NCI-H446 (cell line): ENCODE measurements at regions not wholly inside any gene's neighbourhood (a gene's known extent, or its start where the extent isn't known, plus 50 kb on each side); places are given as distances from the start of the nearest gene placed in this dataset.

Experiments used
- DNase-seq, 2 experiments: peaks; one replicate each; lab custom pipeline; 2025; lab: John Stamatoyannopoulos, UW

DNA sequence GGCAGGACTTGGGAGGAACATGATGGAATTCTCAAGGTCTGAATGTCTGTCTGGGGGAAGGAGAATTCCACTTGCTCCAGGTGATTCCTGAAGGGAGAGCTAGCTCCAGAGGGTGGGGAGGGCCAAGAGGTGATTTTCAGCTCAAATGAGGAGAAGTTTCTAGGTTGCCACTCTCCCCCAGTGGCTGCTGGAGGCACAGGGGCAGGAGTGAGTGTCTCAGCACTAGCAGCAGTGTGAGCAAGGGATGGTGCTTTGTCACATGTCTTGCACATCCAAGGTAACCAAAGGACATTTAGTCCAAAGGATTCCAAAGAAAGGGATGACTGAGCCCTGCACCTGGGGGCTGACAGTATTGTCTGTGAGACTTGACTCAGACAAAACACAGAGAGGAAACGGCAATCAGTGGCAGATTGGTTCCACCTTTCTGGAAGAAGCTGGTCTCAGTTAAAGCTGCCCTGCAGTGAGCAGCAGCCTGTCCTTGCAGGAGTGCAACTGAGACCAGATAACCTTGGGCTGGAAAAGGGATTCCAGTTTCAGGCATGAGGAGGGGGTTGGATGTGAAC lies 51.2 kb upstream of the PCBD1 start:
- DNase-seq: no peak

DNA sequence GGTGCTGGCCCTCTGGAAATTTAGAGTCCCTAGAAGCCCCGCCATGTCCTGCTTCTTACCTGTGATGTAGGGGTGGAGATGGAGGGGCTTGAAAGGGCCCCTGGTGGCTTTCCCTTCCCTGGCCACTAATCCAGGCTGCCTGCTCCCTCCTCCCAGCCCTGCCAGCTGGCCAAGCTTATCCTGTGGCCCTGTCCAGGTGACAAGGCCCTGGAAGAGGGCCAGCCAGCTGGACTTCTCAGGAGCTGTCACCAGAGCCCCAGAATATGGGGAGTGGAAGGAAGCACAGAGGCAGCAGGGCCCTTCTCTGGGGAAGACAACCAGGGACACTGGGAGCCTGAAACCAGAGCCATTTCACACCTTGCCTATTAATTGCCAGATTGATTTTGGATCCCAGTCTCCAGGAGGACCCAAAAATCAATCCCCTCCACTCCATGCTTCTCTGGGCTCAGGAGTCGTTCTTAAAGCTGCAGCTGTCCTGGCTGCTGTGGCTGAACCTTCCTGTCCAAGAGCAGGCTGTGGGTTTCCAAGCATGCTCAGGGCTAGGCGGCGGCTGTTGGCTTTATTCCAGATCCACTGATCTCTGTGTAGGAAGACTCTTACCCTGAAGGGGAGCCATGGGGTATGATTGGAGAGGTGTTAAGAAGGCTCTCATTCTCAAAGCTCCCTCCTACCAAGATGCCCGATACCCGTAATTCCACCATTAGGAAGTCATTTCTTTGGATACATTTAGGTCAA lies 52.6 kb upstream of the PCBD1 start:
- no peak for DNase-seq

DNA sequence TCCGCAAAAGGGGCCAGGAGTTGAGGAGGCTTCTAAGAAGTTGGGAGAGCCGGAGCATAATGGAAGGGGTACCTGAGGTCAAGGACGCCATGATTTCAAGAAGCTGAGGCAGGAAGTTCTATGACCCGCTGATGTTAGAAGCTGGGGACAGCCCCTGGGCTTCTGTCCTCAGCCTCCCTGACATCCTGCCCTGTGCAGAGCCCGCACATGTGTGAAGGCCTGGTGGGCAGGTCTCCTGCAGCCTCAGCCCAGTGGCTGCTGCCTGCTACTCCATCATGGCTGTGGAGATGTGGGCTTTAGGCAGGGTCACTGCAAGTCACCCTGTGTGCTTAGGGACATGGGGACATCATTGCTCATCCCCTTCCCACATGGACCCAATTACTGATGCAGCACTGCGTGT lies 53.8 kb upstream of the PCBD1 start:
- DNase-seq: no peak

DNA sequence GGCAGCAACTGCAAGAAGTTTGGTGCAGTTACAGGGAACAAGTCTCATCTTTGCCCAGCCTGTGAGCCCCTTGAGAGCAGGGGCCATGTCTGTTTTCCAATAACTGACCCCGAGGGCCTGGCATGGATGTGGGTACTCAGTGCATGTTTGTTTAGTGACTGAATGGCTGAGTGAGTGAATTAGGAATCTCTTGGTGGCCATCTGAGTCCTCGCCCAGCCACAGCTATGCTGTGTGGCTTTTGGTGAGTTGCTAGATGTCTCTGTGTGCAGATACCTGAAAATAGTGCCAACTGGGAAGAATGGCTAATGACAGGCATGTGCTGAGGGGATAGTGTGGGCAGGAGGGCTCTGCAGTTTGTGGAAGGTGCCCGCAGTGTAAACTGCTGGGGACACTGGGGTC lies 54.4 kb upstream of the PCBD1 start:
- no peak for DNase-seq

DNA sequence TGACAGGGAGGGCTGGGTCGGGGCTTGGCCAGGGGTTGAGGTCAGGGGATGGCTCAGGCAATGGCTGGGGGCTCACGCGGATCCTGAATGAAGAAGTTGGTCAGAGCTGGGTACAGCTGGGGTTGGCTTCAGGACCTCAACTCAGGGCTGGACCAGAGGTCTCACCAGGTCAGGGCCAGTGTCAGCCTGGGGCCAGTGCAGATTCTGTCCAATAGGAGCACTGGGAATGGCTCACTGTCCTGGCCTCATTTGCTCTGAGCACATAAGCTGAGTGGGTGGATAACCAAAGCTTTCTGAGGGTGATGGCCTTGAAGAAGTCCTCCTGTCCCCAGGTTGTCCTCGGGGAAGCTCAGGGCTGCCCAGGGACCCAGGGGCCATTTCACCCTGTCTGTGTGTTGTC lies 54.9 kb upstream of the PCBD1 start:
- DNase-seq: no peak

DNA sequence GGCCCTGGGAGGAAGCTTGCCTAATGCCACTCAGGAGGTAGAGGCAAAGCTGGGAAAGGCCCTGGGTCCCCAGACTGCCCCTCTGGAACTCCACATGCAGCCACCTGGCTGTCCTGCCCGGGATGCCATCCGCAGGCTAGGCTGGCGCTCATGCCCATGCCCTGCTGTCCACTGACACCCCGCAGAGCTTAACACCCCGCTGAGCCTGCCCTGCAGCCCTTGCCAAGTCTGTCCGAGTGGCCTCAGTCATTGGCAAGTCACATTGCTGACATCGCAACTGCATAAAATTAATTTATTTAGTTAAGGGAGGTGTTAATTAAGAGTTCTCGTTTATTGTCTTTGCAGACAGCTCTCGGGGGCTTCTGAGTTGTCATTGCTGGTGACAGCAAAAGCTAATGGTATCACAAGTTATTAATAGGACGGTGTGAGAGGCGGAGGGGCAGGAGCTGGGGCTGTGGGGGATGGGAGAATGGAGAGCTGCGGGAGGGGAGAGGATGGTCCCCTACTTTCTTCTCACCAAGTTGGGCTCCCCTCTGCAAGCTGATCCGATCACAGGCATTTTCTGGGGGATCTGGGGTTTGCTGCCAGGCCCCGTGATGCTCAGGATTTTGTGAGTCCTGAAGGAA lies 55.6 kb upstream of the PCBD1 start:
- DNase-seq: no peak

DNA sequence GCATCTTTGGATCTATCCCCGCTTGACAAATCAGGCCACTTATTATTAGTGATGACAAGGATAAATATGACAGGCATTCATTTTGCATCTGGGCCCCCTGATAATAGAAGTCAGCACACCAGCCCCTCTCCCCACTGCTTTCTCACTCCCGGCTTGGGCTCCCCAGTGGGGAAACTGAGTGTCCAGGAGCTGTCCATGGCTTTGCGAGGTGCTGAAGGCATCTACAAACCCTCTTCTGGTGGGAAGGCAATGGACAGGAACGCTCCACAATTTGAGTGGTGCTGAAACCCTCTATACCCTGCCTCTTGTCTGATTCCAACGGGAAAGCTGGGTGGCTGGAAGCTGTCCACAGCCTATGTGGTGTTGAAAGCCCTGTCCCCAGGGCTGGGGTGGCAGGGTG lies 61.7 kb upstream of the PCBD1 start:
- DNase-seq: no peak

DNA sequence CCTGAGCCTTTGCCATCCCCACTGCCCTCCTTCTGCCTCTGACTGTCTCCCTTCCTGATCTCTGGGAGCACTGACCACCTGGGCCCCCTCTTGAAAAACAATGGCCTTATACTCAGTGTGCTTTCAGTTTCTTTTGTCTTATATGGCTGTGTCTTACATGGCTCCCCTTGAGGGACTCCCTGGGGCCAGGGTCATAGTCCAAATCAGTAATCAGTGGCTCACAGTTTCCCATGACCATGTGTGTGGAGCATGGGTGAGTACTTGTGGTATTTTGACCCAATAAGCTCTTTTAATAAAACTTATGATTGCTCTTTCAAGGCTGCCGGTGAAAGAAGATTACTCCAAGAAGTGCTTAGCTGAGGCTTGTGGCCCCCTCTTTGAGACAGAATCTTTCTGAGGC lies 62.4 kb upstream of the PCBD1 start:
- no peak for DNase-seq

DNA sequence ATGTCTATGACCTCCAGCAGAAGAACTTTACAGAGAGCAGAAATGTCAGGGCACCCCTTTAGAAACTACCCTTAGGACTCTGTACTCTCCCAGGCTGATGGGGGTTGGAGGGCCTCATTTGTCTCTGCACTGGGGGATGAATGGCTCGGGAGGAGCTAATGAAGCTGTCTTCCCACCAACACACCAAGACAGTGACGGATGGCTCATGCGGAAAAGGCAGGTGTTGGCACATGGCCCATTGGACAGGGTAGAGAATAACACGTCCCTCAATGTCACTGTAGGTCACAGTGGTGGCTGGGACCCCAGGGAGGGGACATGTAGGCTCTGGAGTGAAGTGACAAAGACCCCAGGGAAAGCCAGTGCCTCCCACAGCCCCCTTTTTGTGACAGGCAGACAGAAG lies 64.0 kb upstream of the PCBD1 start:
- DNase-seq: no peak

DNA sequence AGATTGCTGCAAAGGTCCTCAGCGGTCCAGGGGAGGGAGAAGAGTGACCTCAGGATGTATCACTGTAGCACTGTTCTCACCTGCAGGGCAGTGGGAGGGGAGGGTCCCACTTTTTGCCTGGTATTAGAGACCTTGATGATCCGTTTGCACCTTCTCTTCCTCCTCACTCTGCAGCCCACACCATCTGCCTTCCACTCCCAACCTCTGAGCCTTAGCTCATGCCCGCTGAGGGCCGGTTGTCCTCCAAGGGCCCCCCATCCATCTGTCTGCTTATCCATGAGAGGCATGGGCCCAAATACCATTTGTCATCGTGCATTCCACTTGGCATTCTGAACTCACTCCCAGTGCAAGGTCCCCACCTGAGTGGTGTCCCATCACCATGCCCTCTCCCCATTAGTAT lies 64.6 kb upstream of the PCBD1 start:
- DNase-seq: no peak

DNA sequence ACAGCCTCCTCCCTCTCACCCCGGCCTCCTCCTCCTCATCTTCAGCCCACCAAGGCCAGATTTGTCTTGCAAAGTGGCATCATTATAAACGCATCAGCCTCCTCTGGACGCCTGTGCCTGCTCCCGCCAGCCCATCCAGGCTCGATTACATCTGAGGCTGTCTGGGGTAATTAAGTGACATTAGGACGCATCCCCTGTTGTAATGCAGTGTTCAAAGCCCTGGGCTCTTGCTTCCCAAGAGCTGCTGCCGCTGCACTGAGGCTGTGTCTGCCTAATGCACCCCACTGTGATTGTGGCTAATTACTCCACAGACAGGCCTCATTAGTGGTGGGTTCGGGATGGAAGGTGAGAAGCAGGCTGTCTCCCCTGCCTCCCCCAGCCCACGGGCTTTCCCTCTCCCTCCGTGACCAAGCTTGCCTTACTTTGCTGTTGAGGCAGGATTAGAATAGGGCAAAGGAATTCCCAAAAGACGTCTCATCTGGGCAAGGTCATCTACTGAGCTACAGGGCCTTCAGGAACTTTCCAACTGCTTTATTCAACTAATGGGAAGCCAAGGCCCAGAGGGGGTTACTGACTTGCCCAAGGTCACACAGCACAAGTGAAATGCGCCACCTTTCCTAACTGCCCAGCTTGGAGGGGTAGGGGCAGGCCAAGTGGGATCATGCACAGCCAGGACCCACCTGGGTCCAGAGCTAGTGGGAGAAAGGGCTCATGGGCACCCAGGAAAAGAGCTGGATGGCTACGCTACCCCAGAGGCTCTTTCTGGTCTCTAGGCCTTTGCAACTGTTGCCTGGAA lies 66.2 kb upstream of the PCBD1 start:
- no peak for DNase-seq

DNA sequence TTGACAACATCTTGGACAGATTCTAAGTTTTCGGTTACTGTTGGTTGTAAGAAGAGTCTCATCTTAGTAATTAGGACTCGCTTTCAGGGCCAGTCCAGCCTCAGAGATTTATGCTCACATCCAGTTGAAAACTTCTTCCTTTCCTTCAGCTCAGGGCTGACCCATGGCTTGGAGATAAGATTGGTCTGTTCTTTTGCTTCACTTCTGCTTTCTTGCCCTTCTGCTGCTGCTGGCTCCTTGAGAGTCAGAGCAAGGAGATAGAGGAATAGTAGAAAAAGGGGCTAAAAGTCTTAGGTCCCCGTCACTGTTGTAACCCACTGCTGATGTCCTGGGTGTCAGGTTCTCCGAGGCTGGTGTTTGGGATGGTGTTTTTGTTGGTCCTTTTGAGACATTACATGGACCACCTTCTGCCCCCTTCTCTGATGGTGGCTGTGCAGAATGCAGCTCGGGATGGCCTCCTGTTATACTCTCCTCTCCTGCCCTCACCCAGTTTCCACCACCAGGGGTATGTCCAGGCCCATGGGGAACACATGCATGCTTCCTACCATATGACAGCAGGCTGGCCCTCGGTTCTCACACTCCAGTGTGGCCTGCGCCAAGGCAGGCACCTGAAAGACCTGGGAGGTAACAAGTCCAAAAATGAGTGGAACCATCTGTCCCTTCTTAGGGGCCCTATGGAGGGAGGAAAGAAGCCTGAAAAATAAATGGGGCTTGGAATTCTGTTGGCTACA lies 67.8 kb upstream of the PCBD1 start:
- DNase-seq: no peak

DNA sequence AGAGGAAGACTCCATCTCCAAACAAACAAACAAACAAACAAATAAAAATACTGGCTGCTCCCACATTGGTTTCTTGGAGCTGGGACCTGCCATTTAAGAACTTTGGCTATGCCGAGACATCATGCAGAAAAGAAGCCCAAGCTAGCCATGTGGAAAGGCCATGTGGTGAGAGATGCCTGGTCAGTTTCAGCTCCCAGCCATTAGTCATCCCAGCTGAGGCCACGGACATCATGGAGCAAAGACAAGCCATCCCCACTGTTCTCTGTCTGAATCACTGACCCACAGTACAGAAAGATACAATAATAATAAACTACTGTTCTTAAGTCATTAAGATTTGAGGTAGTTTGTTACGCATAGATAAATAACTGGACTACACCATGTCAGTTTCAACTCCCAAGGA lies 70.0 kb upstream of the PCBD1 start:
- DNase-seq: no peak

DNA sequence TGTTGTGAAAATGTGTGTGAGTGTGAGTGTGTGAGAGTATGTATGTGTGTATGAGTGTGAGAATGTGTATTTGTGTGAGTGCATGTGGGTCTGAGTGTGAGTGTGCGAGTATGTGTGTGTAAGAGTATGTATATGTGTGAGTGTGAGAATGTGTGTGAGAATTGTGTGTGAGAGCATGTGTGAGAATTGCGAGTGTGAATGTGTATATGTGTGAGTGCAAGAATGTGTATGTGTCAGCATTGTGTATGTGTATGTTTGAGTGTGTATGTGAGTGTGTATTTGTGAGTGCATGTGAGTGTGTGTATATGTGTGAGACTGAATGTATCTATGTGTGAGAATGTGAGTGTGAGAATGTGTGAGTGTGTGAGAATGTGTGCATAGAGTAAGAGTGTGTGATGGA lies 72.0 kb upstream of the PCBD1 start:
- no peak for DNase-seq

DNA sequence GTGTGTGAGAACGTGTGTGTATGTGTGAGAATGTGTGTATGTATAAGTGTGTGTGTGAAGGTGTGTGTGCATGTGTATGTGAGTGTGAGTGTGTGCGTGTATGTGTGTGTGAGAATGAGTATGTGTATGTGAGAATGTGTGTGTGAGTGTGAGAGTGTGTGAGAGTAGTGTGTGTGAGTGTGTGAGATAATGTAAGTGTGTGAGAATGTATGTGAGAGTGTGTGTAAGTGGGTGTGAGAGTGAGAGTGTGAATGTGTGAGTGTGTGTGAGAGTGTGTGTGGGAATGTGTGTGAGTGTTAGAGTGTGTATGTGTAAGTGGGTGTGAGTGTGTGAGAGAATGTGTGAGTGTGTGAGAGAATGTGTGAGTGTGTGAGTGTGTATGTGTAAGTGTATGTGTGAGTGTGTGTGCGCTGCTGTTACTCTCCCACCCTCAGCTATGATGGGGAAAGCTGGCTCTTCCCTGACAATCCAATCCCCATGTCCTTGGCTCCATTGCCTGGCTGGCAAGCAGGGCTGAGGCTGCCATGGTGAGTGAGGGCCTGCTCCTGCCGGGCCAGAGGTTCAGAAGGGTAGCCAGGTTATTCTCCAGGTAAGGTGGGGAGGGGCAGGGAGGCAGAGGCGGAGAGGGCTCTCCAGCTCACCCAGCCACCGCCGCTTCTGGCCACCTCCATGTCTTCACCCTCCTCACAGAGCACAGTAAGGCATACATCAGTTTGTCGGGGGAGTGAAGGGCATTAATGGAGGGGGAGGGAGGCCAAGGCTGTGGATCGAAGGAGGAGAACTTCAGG lies 72.6 kb upstream of the PCBD1 start:
- no peak for DNase-seq

DNA sequence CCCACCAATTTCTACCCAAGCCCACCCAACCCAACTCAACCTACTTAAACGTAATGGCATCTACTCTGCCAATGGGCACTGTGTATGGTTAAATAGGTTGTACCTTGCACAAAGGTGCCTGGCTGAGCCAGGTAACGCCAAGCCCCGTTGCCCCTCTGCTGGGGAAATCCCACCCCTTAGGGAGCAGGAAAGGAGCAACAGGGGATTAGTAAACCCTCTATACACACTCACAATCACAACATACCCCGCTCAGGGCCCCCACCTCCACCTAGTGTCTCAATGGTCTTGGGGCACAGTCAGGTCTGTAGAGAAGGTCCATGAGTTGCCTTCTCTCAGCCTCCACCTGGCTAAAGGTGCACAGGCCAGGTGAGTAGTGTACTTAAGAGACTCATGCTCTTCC lies 74.3 kb upstream of the PCBD1 start:
- no peak for DNase-seq

DNA sequence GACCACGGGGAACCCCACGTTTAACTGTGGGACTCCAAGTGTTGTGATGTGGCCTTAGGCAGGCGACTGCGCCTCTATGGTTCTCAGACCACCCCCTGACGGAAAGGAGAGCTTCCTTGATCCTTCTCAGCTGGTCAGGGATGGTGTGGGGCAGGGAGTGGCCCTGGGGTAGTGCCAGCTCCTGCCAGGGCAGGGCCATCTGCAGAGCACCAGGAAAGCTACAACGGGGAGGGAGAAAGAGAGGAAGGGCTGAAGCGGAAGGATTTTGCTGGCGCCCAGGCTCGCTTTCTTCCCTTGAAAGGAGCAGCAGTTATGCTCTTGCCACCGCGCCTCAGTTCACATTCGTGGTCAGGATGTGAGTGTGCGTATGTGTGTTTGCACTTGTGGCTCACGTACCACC lies 74.9 kb upstream of the PCBD1 start:
- DNase-seq: no peak

DNA sequence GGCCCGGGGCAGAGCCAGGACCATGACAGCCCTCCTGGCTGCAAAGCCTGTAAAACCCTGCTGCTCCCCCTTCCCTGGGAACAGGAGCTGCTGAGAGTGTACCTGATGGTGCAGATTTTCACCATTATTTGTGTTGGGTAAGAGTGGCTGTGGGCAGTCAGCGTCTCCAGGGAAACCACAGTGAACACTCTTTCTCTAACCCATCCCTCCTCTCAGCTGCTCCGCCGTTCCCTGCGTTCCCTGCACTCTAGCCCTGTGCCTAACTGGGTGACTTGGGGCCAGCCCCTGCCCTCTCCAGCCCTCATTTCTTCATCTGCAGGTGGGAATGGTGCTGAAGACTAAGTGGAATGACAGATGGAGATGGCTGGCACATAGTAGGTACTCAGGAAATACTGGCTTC lies 75.9 kb upstream of the PCBD1 start:
- DNase-seq: no peak

DNA sequence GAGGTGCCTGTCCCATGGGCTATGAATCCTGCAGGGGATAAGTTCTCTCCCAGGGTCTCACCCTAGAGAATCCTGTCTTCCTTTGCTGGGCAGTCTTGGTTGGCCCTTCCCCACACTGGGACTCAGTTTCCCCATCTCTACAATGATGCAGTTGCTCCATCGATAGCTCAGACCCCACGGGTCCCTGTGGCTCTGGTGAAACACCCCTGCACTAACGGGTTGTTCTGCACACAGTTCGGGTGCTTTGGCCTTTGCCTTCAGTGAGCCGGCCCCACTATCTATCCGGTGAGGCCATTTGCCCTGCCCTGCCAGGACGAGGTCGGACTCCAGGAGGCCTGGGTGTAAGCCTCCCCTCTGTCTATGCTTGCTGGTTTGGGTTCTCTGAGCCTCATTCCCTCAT lies 76.5 kb upstream of the PCBD1 start:
- DNase-seq: no peak

DNA sequence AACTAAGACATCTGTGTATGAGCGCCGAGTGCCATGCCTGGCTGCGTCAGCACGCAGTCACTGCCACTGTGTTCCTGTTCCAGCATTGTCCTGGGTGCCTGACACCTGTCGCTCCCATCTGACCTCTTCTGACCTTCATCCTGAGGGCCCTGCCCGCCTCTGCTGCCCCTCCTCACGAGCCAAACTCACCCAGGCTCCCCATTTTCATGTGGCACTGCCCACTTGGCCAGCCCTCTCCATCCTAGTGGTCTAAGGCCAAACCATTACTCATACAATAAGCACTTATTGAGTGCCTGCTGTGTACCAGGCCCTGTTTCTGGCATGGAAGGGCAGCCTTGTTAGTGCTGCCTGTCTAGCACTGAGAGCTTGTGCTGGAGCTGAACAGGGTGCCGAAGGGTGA lies 77.2 kb upstream of the PCBD1 start:
- no peak for DNase-seq
